WTC11 (cell line): ENCODE measurements at regions not wholly inside any gene's neighbourhood (a gene's known extent, or its start where the extent isn't known, plus 50 kb on each side); places are given as distances from the start of the nearest gene placed in this dataset.

ENCODE experiments used
- ATAC-seq: fragments of 200-7000 bp; cut with Tn5 transposase; 2 replicates; pipeline ENCODE4 v1.10.0; 2021; ENCODE audit warnings: mild to moderate bottlenecking, moderate library complexity
- CTCF ChIA-PET: fragments of 300-600 bp; sonication (Branson Sonifier 250); formaldehyde crosslinking; loops from one replicate; lab custom pipeline; 2021; ENCODE audit warnings: antibody characterized with exemption; lab: Charles Lee
- POLR2A ChIA-PET: fragments of 350-600 bp; sonication (Branson Sonifier 250); formaldehyde crosslinking; loops from one replicate; lab custom pipeline; 2021; ENCODE audit warnings: antibody characterized with exemption; lab: Charles Lee
- DNase-seq: peaks from one replicate; pipeline ENCODE4 v3.0.0; 2021; ENCODE audit warnings: low spot score
- H3K27ac Mint-ChIP-seq: 2 replicates; pipeline ENCODE4 v1.8.0; 2021; ENCODE audit warnings: mixed read lengths
- H3K27me3 Mint-ChIP-seq: 2 replicates; pipeline ENCODE4 v1.8.0; 2021; ENCODE audit warnings: low read depth, mild to moderate bottlenecking, moderate library complexity, mixed read lengths
- H3K36me3 Mint-ChIP-seq: 2 replicates; pipeline ENCODE4 v1.8.0; 2021; ENCODE audit warnings: mixed read lengths
- H3K4me1 Mint-ChIP-seq: 2 replicates; pipeline ENCODE4 v1.8.0; 2022; ENCODE audit warnings: mixed read lengths
- H3K4me3 Mint-ChIP-seq: 2 replicates; pipeline ENCODE4 v1.8.0; 2021; ENCODE audit warnings: mild to moderate bottlenecking, moderate library complexity, mixed read lengths
- H3K9me3 Mint-ChIP-seq: 2 replicates; pipeline ENCODE4 v1.8.0; 2021; ENCODE audit warnings: mixed read lengths
- ATF6 ChIP-seq: sonication (generic); formaldehyde crosslinking; IDR thresholded peaks from 2 replicates; pipeline ENCODE4 v1.8.1; 2023; ENCODE audit warnings: mild to moderate bottlenecking, missing genetic modification reagents
- EMX1 ChIP-seq: fragments of 250-450 bp; sonication (Bioruptor Pico); IDR thresholded peaks from 2 replicates; pipeline ENCODE4 v1.8.0; 2021; ENCODE audit warnings: mild to moderate bottlenecking
- ESRRA ChIP-seq: sonication (generic); formaldehyde crosslinking; IDR thresholded peaks from 2 replicates; pipeline ENCODE4 v1.8.1; 2022; ENCODE audit warnings: mild to moderate bottlenecking, missing genetic modification reagents, borderline replicate concordance
- ETV6 ChIP-seq: sonication (generic); formaldehyde crosslinking; IDR thresholded peaks from 2 replicates; pipeline ENCODE4 v1.8.1; 2022; ENCODE audit warnings: mild to moderate bottlenecking, missing genetic modification reagents
- FOXJ3 ChIP-seq: sonication (generic); formaldehyde crosslinking; IDR thresholded peaks from 2 replicates; pipeline ENCODE4 v1.9.0; 2021; ENCODE audit warnings: missing genetic modification reagents, mild to moderate bottlenecking, borderline replicate concordance
- MXD4 ChIP-seq: fragments of 250-450 bp; sonication (Bioruptor Pico); IDR thresholded peaks from 2 replicates; pipeline ENCODE4 v1.8.0; 2021; ENCODE audit warnings: mild to moderate bottlenecking, moderate library complexity, borderline replicate concordance
- MYBL2 ChIP-seq: sonication (generic); formaldehyde crosslinking; IDR thresholded peaks from 2 replicates; pipeline ENCODE4 v1.8.1; 2023; ENCODE audit warnings: mild to moderate bottlenecking, moderate library complexity, missing genetic modification reagents
- NR1H2 ChIP-seq: sonication (generic); formaldehyde crosslinking; IDR thresholded peaks from 2 replicates; pipeline ENCODE4 v1.9.0; 2021; ENCODE audit warnings: mild to moderate bottlenecking, moderate library complexity, missing genetic modification reagents
- PRDM15 ChIP-seq: sonication (generic); formaldehyde crosslinking; IDR thresholded peaks from 2 replicates; pipeline ENCODE4 v1.8.0; 2022; ENCODE audit warnings: missing genetic modification reagents
- RELA ChIP-seq: sonication (generic); formaldehyde crosslinking; IDR thresholded peaks from 2 replicates; pipeline ENCODE4 v1.8.1; 2022; ENCODE audit warnings: missing genetic modification reagents, mild to moderate bottlenecking, borderline replicate concordance
- SMAD3 ChIP-seq: sonication (generic); formaldehyde crosslinking; IDR thresholded peaks from 2 replicates; pipeline ENCODE4 v1.8.0; 2022; ENCODE audit warnings: missing genetic modification reagents, mild to moderate bottlenecking, borderline replicate concordance
- TEAD4 ChIP-seq: sonication (generic); formaldehyde crosslinking; IDR thresholded peaks from 2 replicates; pipeline ENCODE4 v1.8.0; 2022; ENCODE audit warnings: mild to moderate bottlenecking, missing genetic modification reagents
- TP53 ChIP-seq: sonication (generic); formaldehyde crosslinking; IDR thresholded peaks from 2 replicates; pipeline ENCODE4 v1.8.1; 2023; ENCODE audit warnings: mild to moderate bottlenecking, missing genetic modification reagents
- ZNF121 ChIP-seq: sonication (generic); formaldehyde crosslinking; IDR thresholded peaks from 2 replicates; pipeline ENCODE4 v1.8.0; 2023; ENCODE audit warnings: missing genetic modification reagents
- ZNF219 ChIP-seq: sonication (generic); formaldehyde crosslinking; IDR thresholded peaks from 2 replicates; pipeline ENCODE4 v1.8.0; 2023; ENCODE audit warnings: missing genetic modification reagents, mild to moderate bottlenecking, borderline replicate concordance
- ZNF263 ChIP-seq: sonication (generic); formaldehyde crosslinking; IDR thresholded peaks from 2 replicates; pipeline ENCODE4 v1.8.1; 2022; ENCODE audit warnings: low read depth, mild to moderate bottlenecking, moderate library complexity, missing genetic modification reagents
- ZNF512 ChIP-seq: sonication (generic); formaldehyde crosslinking; IDR thresholded peaks from 2 replicates; pipeline ENCODE4 v1.8.1; 2022; ENCODE audit warnings: missing genetic modification reagents, borderline replicate concordance
- ZNF671 ChIP-seq: fragments of 250-450 bp; sonication (Bioruptor Pico); IDR thresholded peaks from 2 replicates; pipeline ENCODE4 v1.8.0; 2021; ENCODE audit warnings: mild to moderate bottlenecking
- TF ChIP-seq, protein P1 (sequence below): sonication (generic); formaldehyde crosslinking; IDR thresholded peaks from 2 replicates; pipeline ENCODE4 v1.8.1; 2023; ENCODE audit warnings: mild to moderate bottlenecking, moderate library complexity, missing genetic modification reagents
- TF ChIP-seq, protein P2 (sequence below): fragments of 250-450 bp; sonication (Bioruptor Pico); IDR thresholded peaks from 2 replicates; pipeline ENCODE4 v2.1.2; 2022; ENCODE audit warnings: mild to moderate bottlenecking, moderate library complexity
- TF ChIP-seq, protein P3 (sequence below): sonication (generic); formaldehyde crosslinking; IDR thresholded peaks from 2 replicates; pipeline ENCODE4 v1.8.1; 2023; ENCODE audit warnings: mild to moderate bottlenecking, missing genetic modification reagents, moderate library complexity

GRCh38 chr6:140077827-140078560 is 703.5 kb upstream of the CITED2 start (continued):
- TF ChIP-seq PRDM15 (CRISPR knock-in tag), result no peak
- TF ChIP-seq, all 79 proteins: peak for 0

- Mint-ChIP-seq H3K27ac (no peak overlapping the region), H3K27me3 (no peaks in the 10 kb centered on the region), H3K4me3 (no peak overlapping the region), H3K4me1 (peaks cover 4% of the 10 kb centered on the region), H3K9me3 (no peaks in the 10 kb centered on the region), H3K36me3 (no peaks in the 10 kb centered on the region)
- ChIA-PET CTCF (no interaction called here), POLR2A (no interaction called here)
- TF ChIP-seq, protein P1, sequence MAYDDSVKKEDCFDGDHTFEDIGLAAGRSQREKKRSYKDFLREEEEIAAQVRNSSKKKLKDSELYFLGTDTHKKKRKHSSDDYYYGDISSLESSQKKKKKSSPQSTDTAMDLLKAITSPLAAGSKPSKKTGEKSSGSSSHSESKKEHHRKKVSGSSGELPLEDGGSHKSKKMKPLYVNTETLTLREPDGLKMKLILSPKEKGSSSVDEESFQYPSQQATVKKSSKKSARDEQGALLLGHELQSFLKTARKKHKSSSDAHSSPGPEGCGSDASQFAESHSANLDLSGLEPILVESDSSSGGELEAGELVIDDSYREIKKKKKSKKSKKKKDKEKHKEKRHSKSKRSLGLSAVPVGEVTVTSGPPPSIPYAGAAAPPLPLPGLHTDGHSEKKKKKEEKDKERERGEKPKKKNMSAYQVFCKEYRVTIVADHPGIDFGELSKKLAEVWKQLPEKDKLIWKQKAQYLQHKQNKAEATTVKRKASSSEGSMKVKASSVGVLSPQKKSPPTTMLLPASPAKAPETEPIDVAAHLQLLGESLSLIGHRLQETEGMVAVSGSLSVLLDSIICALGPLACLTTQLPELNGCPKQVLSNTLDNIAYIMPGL, result no peak
- no peak for TF ChIP-seq ZNF263
- no peak for TF ChIP-seq TEAD4 (CRISPR knock-in tag)
- no peak for TF ChIP-seq ATF6 (CRISPR knock-in tag)
- no peak for TF ChIP-seq ESRRA
- TF ChIP-seq FOXJ3 (CRISPR knock-in tag), result no peak
- no peak for TF ChIP-seq MYBL2 (CRISPR knock-in tag)
- no peak for TF ChIP-seq ZNF121 (CRISPR knock-in tag)
- TF ChIP-seq EMX1 (CRISPR knock-in tag), result no peak
- no peak for TF ChIP-seq SMAD3 (CRISPR knock-in tag)
- TF ChIP-seq, protein P2, sequence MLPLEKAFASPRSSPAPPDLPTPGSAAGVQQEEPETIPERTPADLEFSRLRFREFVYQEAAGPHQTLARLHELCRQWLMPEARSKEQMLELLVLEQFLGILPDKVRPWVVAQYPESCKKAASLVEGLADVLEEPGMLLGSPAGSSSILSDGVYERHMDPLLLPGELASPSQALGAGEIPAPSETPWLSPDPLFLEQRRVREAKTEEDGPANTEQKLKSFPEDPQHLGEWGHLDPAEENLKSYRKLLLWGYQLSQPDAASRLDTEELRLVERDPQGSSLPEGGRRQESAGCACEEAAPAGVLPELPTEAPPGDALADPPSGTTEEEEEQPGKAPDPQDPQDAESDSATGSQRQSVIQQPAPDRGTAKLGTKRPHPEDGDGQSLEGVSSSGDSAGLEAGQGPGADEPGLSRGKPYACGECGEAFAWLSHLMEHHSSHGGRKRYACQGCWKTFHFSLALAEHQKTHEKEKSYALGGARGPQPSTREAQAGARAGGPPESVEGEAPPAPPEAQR (CRISPR knock-in tag), result no peak
- TF ChIP-seq ZNF671 (CRISPR knock-in tag), result no peak
- TF ChIP-seq MXD4, result no peak
- no peak for DNase-seq
- ATAC-seq, result no peak
These were observed 701.7 kb upstream of the CITED2 start for GRCh38 chr6:140076105-140076504.

GRCh38 chr6:140073456-140073855 is 699.0 kb upstream of the CITED2 start:
- H3K27ac Mint-ChIP-seq, result no peak overlapping the region
- ChIA-PET POLR2A (no interaction called here), CTCF (no interaction called here)
- no peaks in the 10 kb centered on the region for H3K9me3 Mint-ChIP-seq
- no peak overlapping the region for H3K4me3 Mint-ChIP-seq
- no peaks in the 10 kb centered on the region for H3K36me3 Mint-ChIP-seq
- no peaks in the 10 kb centered on the region for H3K4me1 Mint-ChIP-seq
- H3K27me3 Mint-ChIP-seq, result no peaks in the 10 kb centered on the region
- DNase-seq, result no peak
- no peak for ATAC-seq
- TF ChIP-seq ZNF219 (CRISPR knock-in tag) (no peak), NR1H2 (no peak), ZNF512 (CRISPR knock-in tag) (no peak), ETV6 (CRISPR knock-in tag) (no peak), RELA (CRISPR knock-in tag) (no peak), EMX1 (CRISPR knock-in tag) (no peak), TP53 (CRISPR knock-in tag) (no peak)
- TF ChIP-seq, protein P3, sequence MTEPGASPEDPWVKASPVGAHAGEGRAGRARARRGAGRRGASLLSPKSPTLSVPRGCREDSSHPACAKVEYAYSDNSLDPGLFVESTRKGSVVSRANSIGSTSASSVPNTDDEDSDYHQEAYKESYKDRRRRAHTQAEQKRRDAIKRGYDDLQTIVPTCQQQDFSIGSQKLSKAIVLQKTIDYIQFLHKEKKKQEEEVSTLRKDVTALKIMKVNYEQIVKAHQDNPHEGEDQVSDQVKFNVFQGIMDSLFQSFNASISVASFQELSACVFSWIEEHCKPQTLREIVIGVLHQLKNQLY (CRISPR knock-in tag), result no peak
